Nephron (organoid): ENCODE measurements at regions not wholly inside any gene's neighbourhood (a gene's known extent, or its start where the extent isn't known, plus 50 kb on each side); places are given as distances from the start of the nearest gene placed in this dataset.
A peak's percentile ranks its signal among the peaks of the same experiment; 100 is the strongest.

ENCODE experiments used
- H3K27ac Mint-ChIP-seq, 3 experiments: 2 replicates each; pipeline ENCODE4 v1.8.0; 2020; ENCODE audit warnings: mixed read lengths in 3 of 3, mild to moderate bottlenecking in 2 of 3, moderate library complexity in 1 of 3
- H3K27me3 Mint-ChIP-seq: 2 replicates; pipeline ENCODE4 v1.8.0; 2021; ENCODE audit warnings: low read depth, mild to moderate bottlenecking, moderate library complexity, mixed read lengths
- H3K36me3 Mint-ChIP-seq: 2 replicates; pipeline ENCODE4 v1.8.0; 2020; ENCODE audit warnings: low read depth, mixed read lengths
- H3K4me1 Mint-ChIP-seq: 2 replicates; pipeline ENCODE4 v1.8.0; 2020; ENCODE audit warnings: mixed read lengths
- H3K4me3 Mint-ChIP-seq, 3 experiments: 2 replicates each; pipeline ENCODE4 v1.8.0; 2020; ENCODE audit warnings: mild to moderate bottlenecking in 3 of 3, mixed read lengths in 3 of 3, moderate library complexity in 2 of 3
- H3K9me3 Mint-ChIP-seq: 2 replicates; pipeline ENCODE4 v1.8.0; 2020; ENCODE audit warnings: mixed read lengths
- CTCF ChIP-seq, 3 experiments: fragments of 200-600 bp; sonication (generic); IDR thresholded peaks; one replicate each; pipeline ENCODE4 v1.5.0; 2021; ENCODE audit warnings: antibody characterized with exemption in 3 of 3; ENCODE audit not compliant: unreplicated experiment in 3 of 3

- H3K4me3 Mint-ChIP-seq, result no peak overlapping the region
- H3K4me1 Mint-ChIP-seq, result no peaks in the 10 kb centered on the region
- H3K9me3 Mint-ChIP-seq, result no peaks in the 10 kb centered on the region
- no peak overlapping the region for H3K27ac Mint-ChIP-seq
- no peaks in the 10 kb centered on the region for H3K27me3 Mint-ChIP-seq
- TF ChIP-seq CTCF (IDR thresholded peaks at IDR 0.05; ENCODE audit: unreplicated experiment in 3 of 3), result no peak
- H3K36me3 Mint-ChIP-seq, result no peaks in the 10 kb centered on the region
Observed at GRCh38 chr22:27011717-27012116, 354.3 kb downstream of the MIAT start.

- no peak overlapping the region for H3K27ac Mint-ChIP-seq
- H3K4me1 Mint-ChIP-seq, result peaks cover 16% of the 10 kb centered on the region
- H3K4me3 Mint-ChIP-seq, result no peak overlapping the region
- peaks cover 40% of the 10 kb centered on the region for H3K27me3 Mint-ChIP-seq
- no peak for TF ChIP-seq CTCF (IDR thresholded peaks at IDR 0.05; ENCODE audit: unreplicated experiment in 3 of 3)
- peaks cover 3% of the 10 kb centered on the region for H3K9me3 Mint-ChIP-seq
- H3K36me3 Mint-ChIP-seq, result no peaks in the 10 kb centered on the region
Observed at GRCh38 chr22:27019827-27020226, 362.4 kb downstream of the MIAT start.

GRCh38 chr22:27022274-27022895 lies 365.0 kb downstream of the MIAT start:
- H3K27ac Mint-ChIP-seq, result peak overlapping the region in 1 of 3 experiments; percentile 27
- peak overlapping the region in 1 of 3 experiments; percentile 21 for H3K4me3 Mint-ChIP-seq
- H3K4me1 Mint-ChIP-seq, result peaks cover 16% of the 10 kb centered on the region
- H3K27me3 Mint-ChIP-seq, result peaks cover 54% of the 10 kb centered on the region
- H3K36me3 Mint-ChIP-seq, result no peaks in the 10 kb centered on the region
- no peak for TF ChIP-seq CTCF (IDR thresholded peaks at IDR 0.05; ENCODE audit: unreplicated experiment in 3 of 3)
- H3K9me3 Mint-ChIP-seq, result peaks cover 3% of the 10 kb centered on the region

- TF ChIP-seq CTCF (IDR thresholded peaks at IDR 0.05; ENCODE audit: unreplicated experiment in 3 of 3), result no peak
- Mint-ChIP-seq H3K36me3 (no peaks in the 10 kb centered on the region), H3K4me1 (peaks cover 16% of the 10 kb centered on the region), H3K4me3 (peak overlapping the region in 1 of 3 experiments; percentile 21), H3K9me3 (peaks cover 3% of the 10 kb centered on the region), H3K27me3 (peaks cover 49% of the 10 kb centered on the region), H3K27ac (peak overlapping the region in 2 of 3 experiments; percentile 27 to 34)
Observed at GRCh38 chr22:27022896-27023361, 365.5 kb downstream of the MIAT start.

GRCh38 chr22:27023591-27023990 lies 366.2 kb downstream of the MIAT start:
- peaks cover 47% of the 10 kb centered on the region for H3K27me3 Mint-ChIP-seq
- H3K9me3 Mint-ChIP-seq, result peaks cover 2% of the 10 kb centered on the region
- H3K27ac Mint-ChIP-seq, result peak overlapping the region; percentile 21 to 27 (median 26)
- peaks cover 16% of the 10 kb centered on the region for H3K4me1 Mint-ChIP-seq
- H3K4me3 Mint-ChIP-seq, result no peak overlapping the region
- no peaks in the 10 kb centered on the region for H3K36me3 Mint-ChIP-seq
- TF ChIP-seq CTCF (IDR thresholded peaks at IDR 0.05; ENCODE audit: unreplicated experiment in 3 of 3), result no peak

GRCh38 chr22:27024982-27025381 lies 367.6 kb downstream of the MIAT start:
- peaks cover 38% of the 10 kb centered on the region for H3K27me3 Mint-ChIP-seq
- peaks cover 16% of the 10 kb centered on the region for H3K4me1 Mint-ChIP-seq
- no peaks in the 10 kb centered on the region for H3K36me3 Mint-ChIP-seq
- no peak for TF ChIP-seq CTCF (IDR thresholded peaks at IDR 0.05; ENCODE audit: unreplicated experiment in 3 of 3)
- H3K9me3 Mint-ChIP-seq, result no peaks in the 10 kb centered on the region
- no peak overlapping the region for H3K4me3 Mint-ChIP-seq
- peak overlapping the region in 1 of 3 experiments; percentile 32 for H3K27ac Mint-ChIP-seq
